Activated CD4-positive, alpha-beta T cell treated with anti-CD3 and anti-CD28 coated beads, Interleukin-2, amount 50 U/mL, for 48 hours (primary cell): ENCODE measurements at regions not wholly inside any gene's neighbourhood (a gene's known extent, or its start where the extent isn't known, plus 50 kb on each side); places are given as distances from the start of the nearest gene placed in this dataset.

Source experiments
- DNase-seq, 2 experiments: peaks; one replicate each; pipeline ENCODE4 v3.0.0-alpha.2; 2020

DNA sequence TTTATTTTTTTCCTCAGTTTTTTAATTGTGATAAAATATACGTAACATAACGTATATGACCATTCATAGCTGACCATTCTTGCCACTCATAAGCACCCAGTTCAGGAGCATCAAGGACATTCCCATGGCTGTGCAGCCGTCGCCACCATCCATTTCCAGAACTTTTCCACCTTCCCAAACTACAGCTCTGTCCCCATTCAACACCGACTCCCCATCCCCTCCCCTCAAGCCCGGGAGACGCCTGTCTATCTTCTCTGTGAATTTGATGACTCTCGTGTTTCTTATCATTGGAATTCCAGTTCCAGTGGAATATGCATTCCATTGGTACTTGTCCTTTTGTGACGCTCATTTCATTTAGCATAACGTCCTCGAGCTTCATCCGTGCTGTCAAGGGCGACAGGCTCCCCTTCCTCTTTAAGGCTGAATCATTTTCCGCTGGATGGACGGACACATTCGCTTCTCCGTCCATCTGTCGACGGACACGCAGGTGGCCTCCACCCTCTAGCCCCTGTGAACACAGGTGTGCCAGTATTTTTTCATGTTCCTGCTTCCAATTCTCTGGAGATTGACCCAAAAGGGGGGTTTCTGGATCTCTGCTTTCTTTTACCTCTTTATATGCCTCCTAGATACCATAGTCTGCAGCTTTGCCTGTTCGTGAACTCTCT, 88.1 kb downstream of the YTHDF1 start:
- no peak for DNase-seq

DNA sequence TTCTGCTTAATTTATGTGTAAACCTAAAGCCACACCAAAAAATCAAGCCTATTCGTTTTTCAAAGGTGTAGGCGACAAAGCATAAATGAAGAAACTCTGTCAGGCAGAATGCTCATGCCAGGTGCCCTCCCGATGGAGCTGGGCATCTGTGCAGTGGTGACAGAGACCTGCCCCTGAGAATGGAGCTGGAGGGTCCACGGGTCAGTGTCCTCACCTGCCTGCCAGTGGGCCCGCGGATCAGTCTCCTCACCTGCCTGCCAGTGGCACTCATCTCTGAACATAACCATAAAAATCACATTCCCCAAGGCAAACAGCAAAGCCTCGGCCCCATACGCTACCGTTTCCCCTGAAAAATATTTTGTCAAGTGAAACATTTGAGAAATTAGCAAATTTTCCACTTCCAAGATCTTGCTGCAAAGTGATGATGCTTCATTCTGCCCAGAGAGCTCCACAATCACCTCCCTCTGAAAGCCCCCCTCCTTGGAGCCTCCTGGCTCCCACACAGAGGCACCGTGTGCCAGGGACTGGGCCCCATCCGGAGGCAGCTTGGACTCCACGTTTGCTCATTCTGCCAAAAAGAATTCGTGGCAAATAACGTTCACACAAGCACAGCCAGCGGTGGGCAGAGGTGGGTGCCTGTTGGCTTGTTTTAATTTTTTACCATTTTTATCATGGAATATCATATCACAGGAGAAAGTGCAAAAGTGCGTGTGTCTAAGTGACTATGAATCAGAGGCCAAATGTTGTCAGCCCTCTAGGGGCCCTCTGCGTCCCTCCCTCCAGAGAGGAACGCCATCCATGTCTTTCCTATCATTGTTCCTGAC, 88.8 kb downstream of the YTHDF1 start:
- no peak for DNase-seq

DNA sequence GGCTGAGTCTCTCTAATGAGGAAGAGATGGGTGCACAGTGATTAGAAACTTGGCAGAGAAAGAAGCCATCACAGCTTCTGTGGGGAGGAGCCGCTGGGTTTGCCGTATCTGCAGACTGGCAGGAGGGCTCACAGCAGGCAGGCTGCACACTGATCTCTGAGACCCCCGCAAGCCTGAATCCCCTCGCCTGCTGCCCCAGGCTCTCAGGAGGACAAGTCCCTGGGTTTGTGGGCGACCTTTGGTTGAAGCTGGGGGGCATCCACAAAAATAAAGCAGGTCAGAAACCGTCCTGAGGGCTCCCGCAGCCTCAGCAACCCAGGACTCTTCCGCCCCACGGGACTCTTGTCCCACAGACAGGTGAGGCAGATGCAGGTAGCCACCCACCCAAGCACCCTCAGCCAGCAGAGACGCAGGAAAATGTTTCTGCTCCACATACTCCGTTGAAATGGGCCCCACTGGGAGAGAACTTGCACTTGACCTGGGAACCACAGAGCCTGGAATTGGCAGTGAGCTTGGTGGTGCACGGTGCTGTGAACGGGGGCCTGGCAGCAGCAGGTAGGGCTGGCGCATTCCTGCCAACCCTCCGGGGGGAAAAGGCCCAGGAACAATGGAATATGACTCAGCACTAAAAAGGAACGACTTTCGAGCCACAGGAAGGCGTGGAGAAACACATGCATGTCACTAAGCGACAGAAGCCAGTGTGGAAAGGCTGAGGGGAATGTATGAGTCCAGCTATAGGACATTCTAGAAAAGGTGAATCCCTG, 89.9 kb downstream of the YTHDF1 start:
- DNase-seq = no peak

DNA sequence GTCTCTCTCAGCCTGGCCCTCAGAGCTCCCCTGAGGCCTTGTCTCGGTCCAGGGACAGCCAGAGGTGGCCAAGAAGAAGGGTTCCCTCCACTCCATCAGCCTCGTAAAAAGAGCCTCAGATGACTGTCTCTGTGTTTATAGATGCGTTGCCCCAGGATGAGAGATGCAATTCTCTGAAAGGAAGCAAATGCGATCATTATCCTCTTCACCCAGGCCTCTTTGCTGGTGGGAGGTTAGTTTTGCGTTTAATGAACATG, 90.4 kb downstream of the YTHDF1 start:
- no peak for DNase-seq

DNA sequence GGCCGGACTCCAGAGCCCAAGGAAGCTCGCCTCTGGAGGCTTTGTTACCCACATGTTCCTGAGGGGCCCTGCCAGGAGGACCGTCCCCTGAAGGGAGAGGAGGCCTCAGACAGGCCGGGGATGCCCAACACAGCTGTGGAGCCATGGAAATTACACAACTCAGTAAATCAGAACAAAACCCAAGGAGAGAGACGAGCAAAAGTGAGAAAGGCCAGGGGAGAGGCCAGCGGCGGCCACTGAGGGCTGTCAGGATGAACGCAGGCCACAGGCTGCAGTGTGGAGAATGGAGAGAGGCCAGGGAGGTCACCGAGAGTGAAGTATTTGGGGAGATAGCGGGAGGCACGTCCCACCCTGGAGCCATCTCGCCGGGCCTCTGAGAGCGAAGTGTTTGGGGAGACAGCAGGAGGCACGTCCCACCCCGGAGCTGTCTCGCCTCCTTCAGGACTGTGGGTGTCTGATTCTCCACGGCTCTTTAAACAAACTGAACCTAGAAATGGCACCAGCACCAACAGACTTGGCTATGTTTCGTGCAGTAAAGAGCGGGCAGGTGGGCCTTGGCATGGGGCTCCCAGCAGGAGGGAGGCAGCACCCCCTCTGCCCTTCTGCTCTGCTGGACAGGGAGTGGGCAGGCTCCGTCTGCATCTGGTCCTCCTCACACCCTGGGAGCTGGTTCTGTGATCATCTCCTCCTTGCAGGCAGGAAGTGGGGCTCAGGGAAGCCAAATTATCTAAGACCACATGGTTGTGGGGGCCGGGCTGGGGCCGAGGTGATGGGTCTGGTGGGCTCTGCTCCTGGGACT, 91.0 kb downstream of the YTHDF1 start:
- no peak for DNase-seq

DNA sequence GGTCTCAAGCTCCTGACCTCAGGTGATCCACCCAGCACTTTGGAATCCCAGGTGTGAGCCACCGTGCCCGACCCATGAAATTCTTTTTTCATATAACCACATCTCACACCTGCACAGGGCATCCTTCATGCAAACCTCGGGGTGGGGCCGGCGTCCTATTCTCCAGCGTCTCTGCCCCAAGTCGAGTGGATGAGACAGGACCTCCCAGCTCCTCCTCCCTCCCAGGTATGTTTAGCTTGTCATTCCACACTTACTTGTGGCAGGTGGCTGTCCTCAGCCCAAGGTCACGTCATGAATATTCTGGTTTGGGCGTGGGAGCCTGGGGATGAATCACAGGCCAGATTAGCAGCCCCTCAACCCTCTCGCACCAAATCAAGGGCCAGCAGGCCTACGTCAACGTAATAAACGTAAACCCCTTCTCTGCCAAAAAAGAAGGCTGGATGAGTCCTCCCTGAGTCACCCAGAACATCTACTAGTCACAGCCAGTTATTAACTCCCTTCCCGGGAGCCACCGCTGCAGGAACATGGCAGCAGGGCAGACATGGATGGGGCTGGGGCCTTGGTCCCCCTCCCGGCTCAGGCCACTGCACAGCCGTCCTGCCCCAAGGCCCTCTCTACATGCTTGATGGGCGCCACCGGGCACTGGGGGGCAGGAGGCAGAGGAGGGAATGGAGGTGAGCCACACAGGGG, 91.7 kb downstream of the YTHDF1 start:
- no peak for DNase-seq

DNA sequence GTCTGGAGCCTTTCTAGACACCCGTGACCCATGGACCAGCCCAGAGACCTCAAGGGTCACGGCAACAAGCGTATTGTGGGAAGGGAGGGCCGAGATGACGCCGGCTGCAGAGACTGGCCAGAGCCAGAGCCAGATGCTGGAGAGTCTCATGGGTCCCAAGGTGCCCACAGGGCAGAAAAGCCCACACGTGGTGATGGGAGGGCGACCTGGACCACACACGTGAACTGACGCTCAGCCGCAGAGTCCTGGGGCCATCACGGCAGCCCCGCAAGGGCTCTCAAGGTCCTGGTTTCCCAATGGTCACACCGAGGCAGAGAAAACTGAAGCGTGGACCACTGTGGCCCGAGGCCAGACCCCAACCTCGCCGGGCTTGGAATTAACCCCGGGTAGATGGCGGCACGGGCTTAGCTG, 92.6 kb downstream of the YTHDF1 start:
- no peak for DNase-seq

DNA sequence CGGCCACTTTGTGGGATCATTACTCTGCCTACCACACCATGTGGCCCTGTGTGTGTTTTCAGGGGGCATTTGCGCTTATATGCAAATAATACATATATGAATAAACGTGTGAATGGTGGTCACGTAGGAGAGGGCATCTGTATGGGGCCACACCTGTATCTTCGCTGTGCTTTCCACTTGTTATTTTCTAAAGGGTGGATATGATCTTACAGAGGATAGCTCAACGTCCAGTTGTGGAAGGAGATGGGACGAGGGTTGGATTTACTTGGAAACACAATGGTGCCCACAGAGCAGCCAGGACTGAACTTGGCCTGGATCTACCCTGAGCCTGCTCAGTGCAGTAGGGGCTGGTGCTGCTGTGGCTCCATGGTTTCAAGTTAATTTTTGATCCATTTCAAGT, 93.3 kb downstream of the YTHDF1 start:
- DNase-seq = no peak

DNA sequence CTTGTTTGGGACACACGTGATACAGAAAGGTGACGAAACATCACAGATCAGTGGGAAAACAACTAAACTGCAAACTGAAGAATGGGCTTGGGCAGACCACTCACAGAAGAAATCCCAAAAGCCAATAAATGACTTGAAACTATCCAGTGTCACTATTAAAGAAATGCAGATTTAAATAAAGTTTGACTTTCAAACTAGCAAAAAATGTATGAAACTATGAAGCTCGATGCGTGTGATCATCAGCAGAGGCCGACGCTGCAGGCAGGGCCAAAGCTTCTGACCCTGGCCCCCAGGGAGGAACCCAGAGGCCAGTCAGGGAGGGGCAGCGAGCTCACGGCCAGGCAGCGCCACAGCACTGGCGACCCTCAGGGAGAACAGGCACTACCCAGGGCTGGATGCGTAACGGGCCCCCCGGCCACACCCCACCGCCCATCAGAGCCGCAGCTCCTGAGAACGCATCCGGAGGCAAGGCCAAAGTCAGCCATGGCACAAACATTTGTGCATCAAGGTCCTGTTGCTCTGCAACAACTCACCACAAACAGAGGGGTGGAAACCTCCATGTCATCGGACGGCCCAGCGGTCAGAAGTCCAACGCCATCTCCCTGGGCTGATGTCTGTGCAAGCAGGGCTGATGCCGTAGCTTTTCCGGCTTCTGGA, 94.1 kb downstream of the YTHDF1 start:
- DNase-seq = no peak

DNA sequence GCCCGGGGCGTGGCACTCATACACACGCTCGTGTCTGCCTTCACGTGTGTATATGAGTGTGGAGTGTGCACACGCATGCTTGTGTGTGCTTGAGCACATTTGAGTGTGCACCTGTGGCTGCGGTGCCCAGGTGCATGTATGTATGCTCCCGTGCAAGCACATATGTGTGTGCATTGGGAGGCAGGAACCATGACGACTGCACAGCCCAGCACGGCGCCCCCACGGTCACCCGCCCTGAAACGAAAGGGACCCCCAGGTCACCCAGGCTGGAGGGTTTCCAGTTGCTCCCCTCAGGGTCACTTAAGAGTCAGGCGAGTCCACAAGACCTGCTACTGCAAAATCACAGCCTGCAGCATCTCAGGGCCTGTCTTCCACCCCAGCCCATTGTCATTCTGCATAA, 94.7 kb downstream of the YTHDF1 start:
- DNase-seq = no peak

DNA sequence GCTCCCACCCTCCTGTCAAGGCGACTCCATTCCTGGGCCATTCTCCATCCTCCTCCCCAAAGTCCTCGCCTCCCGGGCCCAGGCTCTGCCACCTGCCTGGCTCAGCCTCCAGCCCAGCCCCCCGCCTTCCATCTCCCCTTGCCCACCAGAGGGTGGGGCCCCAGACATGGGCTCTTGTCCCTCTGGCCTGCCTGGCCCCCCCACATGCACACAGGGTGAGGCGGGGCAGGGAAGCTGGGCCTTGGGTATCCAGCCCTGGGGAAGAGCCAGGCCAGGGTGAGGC, 95.2 kb downstream of the YTHDF1 start:
- no peak for DNase-seq

DNA sequence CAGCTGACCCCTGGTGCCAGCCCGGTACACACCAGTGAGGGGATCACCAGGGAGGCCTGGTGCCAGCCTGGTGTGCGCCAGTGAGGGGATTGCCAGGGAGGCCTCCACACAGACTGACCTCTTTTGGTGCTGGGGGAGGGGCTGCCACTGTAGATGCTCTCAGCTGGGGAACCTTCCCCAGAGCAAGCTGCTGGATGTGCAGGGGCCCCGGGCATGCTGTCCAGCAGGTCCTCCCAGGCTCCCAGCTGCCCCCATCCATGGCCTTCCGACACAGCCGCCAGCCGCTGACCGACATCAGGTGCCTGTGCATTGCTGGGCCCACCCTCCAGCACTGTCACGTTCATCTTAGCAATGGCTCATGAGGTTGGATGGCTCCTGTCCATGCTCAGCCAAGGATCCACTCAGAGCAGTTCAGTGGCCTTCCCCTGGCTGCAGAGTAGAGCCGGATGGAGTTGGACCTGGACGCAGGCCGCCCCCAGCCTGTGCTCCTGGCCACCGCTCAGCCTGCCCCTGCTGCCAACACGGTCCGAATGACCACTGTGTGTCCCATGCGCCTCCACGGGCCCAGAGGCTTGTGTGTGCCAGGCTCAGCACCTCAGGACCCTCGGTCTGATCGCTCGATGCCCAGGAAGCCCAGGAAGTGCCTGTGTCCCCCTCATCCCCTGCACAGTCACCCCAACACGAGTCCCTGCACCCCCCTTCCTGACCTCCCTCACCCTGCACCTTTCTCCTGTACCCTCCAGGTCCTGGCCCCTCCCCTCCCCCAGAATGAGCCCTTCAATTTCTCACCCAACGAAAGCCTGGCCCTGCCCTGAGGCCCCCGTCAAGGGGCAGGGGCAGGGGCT, 95.7 kb downstream of the YTHDF1 start:
- no peak for DNase-seq

DNA sequence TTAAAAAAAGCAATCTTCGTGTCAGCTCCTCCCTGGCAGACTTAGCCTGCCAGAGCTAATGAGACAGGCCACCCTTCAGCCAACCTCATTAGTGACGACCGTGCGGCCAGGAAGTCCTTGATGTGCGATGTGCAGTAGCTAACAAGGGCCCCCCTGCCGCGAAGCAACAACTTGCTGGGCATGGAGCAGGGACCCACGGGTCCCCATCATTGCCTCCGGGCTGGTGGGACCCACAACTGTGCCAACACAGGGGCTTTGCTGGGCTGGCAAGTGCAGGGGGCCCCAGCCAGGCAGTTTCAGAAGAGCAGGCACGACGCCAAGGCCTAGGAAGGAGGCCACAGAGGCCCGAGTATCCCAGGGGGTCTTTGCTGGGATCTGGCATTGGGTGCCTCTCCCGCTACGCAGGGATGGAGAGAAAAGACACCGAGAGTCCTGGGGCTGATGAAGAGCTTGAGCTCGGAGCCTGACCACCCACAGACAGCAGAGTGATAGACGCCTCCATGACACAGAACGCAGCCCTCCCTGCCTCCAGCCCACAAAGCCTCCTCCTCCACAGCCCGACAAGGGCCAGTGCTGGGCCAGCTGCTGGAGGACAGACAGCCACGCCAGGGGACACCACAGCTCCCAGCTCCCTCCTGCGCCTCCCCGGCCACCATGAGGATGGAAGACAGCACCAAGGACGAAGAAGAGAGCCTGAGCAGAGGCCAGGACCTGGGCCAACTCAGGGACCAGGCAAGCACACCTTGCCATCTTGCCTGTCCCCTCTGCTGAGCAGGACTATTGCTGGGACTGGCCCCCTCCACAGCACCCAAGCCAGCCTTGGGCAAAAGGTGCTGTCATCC, 96.6 kb downstream of the YTHDF1 start:
- DNase-seq = no peak

DNA sequence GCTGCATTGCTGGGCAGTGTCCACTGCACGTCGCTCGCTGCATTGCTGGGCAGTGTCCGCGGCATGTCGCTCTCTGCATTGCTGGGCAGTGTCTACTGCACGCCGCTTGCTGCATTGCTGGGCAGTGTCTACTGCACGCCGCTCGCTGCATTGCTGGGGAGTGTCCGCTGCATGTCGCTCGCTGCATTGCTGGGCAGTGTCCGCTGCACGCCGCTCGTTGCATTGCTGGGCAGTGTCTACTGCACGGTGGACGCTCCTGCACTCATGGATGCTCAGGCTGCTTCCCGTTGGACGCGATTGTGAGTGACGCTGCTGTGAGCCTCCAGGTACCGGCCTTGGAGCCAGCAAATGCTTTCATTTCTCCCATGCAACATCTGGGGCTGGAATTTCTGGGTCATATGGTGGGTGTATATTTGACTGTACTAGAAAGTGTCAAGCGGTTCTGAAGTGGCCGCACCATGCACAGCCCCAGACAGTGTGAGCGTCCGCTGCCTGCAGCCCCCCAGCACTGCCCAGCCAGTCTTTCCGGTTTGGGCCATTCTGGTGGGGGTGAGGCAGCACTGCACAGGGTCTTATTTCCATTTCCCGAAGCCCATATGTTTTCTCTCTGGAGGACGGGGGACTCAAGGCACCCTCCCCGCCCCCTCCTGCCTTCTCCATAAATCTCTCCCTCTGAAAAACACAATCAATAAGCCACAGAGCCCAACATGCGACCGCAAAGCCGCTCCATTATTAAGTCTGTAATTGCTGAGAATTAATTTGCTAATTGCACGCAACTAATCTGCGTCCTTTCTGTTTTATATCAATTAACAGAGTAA, 97.4 kb downstream of the YTHDF1 start:
- DNase-seq = no peak

DNA sequence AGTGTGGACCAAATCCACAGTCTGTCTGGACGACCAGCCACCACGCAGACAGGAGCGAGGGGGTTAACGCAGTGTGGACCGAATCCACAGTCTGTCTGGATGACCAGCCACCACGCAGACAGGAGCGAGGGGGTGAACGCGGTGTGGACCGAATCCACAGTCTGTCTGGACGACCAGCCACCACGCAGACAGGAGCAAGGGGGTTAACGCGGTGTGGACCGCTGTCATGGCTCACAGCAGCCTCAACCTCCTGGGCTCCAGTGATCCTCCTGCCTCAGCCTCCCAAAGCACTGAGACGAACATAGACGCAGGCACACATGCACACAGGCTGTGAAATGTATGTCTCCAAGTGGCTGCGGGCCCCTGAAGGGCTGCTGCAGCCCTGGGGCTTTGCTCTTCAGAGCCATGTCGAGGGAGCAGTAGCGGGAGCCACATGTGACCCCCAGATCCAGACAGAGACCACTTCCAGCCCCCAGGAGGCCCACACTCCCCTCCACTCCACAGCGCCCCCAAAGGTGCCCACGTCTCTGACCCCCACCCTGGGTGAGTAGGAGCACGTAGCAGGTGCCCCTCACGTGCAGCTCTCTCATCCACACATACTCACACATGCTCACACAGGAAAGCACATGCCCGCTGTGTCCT, 98.1 kb downstream of the YTHDF1 start:
- DNase-seq = no peak

DNA sequence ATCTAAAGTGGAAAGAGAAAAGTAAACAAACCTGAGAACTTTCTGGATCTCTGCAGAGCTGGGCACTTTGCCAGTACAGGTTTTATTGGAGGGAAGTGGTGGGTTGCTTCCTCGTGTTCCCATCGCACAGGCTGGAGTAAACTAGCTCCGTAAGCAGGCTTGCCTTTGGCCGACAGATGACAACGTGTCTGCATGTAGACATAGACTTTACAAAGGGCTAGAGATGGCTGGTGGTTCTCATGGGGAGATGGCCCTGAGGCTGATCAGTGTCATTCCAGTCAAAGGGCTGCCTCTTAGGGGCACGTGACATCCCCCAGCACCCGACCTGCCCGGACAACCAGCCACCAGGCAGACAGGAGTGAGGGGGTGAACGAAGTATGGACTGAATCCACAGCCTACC, 98.8 kb downstream of the YTHDF1 start:
- DNase-seq = no peak

DNA sequence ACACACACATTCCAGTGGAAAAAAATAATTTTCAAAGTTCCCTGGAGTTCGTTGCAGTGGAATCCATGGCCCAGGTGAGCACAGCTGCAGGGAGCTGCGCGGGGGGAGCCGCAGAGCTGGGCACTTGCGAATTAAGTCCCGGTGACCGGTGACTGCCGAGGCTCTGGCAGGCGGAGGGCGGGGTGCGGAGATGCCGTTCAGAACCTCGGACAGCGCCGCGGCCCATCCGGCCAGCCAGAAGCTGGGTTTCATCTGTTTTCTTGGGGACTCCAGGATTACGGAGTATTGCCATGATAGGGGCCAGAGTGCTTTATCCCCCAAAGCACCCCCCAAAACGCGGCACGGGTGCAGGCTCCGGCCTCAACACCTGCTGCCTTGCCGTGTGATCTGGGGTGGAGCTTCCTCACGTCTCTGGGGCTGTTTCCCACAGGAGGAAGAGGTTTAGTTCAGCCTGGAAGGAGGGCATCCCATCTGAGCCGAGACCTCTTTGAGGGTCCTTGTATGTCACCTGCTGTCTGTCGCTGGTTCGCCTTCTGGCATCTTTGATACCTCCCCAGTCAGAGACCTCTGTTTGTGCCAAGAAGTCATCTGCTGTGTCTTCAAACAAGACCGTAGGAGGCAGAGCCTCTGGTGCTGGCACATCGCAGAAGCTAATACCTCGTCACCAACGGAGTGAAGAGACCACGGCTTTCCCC, 99.4 kb downstream of the YTHDF1 start:
- no peak for DNase-seq

DNA sequence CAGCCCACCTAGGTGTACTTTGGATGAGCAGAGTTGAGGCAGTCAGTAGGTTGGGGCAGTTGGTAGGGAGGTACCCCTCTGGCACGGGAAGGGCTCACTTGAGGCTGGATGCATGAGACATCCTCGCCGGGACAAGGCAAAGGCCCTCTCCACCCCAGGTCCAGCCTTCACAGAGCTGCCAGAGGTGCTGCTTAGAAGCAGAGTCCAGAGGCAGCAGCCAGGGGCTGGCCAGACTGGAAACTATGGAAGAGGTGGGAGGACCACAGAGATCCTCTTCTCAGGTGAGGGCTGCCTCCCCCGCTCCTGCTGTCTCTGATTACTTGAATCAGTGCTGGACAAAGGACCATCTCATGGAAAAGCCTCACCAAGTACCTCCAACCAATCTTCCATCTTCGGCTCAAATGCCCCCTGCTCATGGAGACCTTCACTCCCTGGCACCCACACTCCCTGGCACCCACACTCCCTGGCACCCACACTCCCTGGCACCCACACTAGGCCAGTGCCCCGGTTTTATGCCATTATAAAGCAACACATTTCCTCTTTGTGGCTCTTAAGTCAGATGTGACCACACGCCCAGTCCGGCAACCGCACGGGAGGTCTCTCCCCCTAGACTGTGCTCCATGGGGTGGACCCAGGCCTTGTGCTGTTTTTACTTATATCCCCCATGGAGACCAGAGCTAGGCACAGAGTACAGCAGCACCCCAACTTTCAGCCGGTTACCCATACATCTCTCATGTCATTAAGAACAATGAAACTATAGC, 100.1 kb downstream of the YTHDF1 start:
- DNase-seq = no peak
